ENCODE measurements at regions not wholly inside any gene's neighbourhood (a gene's known extent, or its start where the extent isn't known, plus 50 kb on each side); places are given as distances from the start of the nearest gene placed in this dataset.

- peaks cover 10% of the 10 kb centered on the region for H3K27me3 Mint-ChIP-seq (ENCODE audit: insufficient read depth)
- intact Hi-C loops (cut with micrococcal nuclease): no loop called here
- H3K36me3 Mint-ChIP-seq (ENCODE audit: low read depth): no peaks in the 10 kb centered on the region
- peaks cover 4% of the 10 kb centered on the region for H3K9me3 Mint-ChIP-seq
- no peak for DNase-seq (ENCODE audit: low spot score)
- no peak overlapping the region for H3K27ac Mint-ChIP-seq
- H3K4me3 Mint-ChIP-seq: no peak overlapping the region
- H3K4me1 Mint-ChIP-seq (ENCODE audit: low read depth): no peaks in the 10 kb centered on the region
These were observed 82.4 kb upstream of the SMLR1 start for GRCh38 chr6:130744576-130745366.

GRCh38 chr6:130748041-130748440 is 79.2 kb upstream of the SMLR1 start:
- H3K27ac Mint-ChIP-seq: no peak overlapping the region
- peaks cover 6% of the 10 kb centered on the region for H3K27me3 Mint-ChIP-seq (ENCODE audit: insufficient read depth)
- H3K36me3 Mint-ChIP-seq (ENCODE audit: low read depth): no peaks in the 10 kb centered on the region
- intact Hi-C loops (cut with micrococcal nuclease): no loop called here
- H3K9me3 Mint-ChIP-seq: peaks cover 8% of the 10 kb centered on the region
- no peak for DNase-seq (ENCODE audit: low spot score)
- H3K4me3 Mint-ChIP-seq: no peak overlapping the region
- no peaks in the 10 kb centered on the region for H3K4me1 Mint-ChIP-seq (ENCODE audit: low read depth)

GRCh38 chr6:130749402-130749801 is 77.8 kb upstream of the SMLR1 start:
- Mint-ChIP-seq H3K27me3 (ENCODE audit: insufficient read depth) (peaks cover 6% of the 10 kb centered on the region), H3K36me3 (ENCODE audit: low read depth) (no peaks in the 10 kb centered on the region), H3K4me1 (ENCODE audit: low read depth) (no peaks in the 10 kb centered on the region), H3K27ac (no peak overlapping the region), H3K9me3 (peaks cover 8% of the 10 kb centered on the region), H3K4me3 (no peak overlapping the region)
- no peak for DNase-seq (ENCODE audit: low spot score)
- intact Hi-C loops (cut with micrococcal nuclease): no loop called here

- Mint-ChIP-seq H3K4me3 (no peak overlapping the region), H3K9me3 (peaks cover 8% of the 10 kb centered on the region), H3K27me3 (ENCODE audit: insufficient read depth) (peaks cover 6% of the 10 kb centered on the region), H3K36me3 (ENCODE audit: low read depth) (no peaks in the 10 kb centered on the region), H3K27ac (no peak overlapping the region), H3K4me1 (ENCODE audit: low read depth) (no peaks in the 10 kb centered on the region)
- DNase-seq (ENCODE audit: low spot score): no peak
- intact Hi-C loops (cut with micrococcal nuclease): no loop called here
These were observed 74.9 kb upstream of the SMLR1 start for GRCh38 chr6:130752267-130752666.

GRCh38 chr6:130754786-130755367 is 72.3 kb upstream of the SMLR1 start:
- H3K9me3 Mint-ChIP-seq: peaks cover 4% of the 10 kb centered on the region
- no peaks in the 10 kb centered on the region for H3K36me3 Mint-ChIP-seq (ENCODE audit: low read depth)
- H3K27me3 Mint-ChIP-seq (ENCODE audit: insufficient read depth): peaks cover 8% of the 10 kb centered on the region
- peaks cover 6% of the 10 kb centered on the region for H3K4me1 Mint-ChIP-seq (ENCODE audit: low read depth)
- intact Hi-C loops (cut with micrococcal nuclease): no loop called here
- H3K27ac Mint-ChIP-seq: no peak overlapping the region
- DNase-seq (ENCODE audit: low spot score): no peak
- H3K4me3 Mint-ChIP-seq: no peak overlapping the region

- Mint-ChIP-seq H3K36me3 (ENCODE audit: low read depth) (no peaks in the 10 kb centered on the region), H3K27ac (no peak overlapping the region), H3K27me3 (ENCODE audit: insufficient read depth) (peaks cover 8% of the 10 kb centered on the region), H3K4me3 (no peak overlapping the region), H3K4me1 (ENCODE audit: low read depth) (peaks cover 6% of the 10 kb centered on the region), H3K9me3 (peaks cover 4% of the 10 kb centered on the region)
- DNase-seq (ENCODE audit: low spot score): no peak
- intact Hi-C loops (cut with micrococcal nuclease): no loop called here
These were observed 71.7 kb upstream of the SMLR1 start for GRCh38 chr6:130755368-130756034.

GRCh38 chr6:130756824-130757223 is 70.4 kb upstream of the SMLR1 start:
- Mint-ChIP-seq H3K27me3 (ENCODE audit: insufficient read depth) (peaks cover 13% of the 10 kb centered on the region), H3K4me3 (no peak overlapping the region), H3K36me3 (ENCODE audit: low read depth) (no peaks in the 10 kb centered on the region), H3K4me1 (ENCODE audit: low read depth) (peaks cover 6% of the 10 kb centered on the region), H3K27ac (no peak overlapping the region), H3K9me3 (no peaks in the 10 kb centered on the region)
- DNase-seq (ENCODE audit: low spot score): no peak
- intact Hi-C loops (cut with micrococcal nuclease): no loop called here

- H3K4me3 Mint-ChIP-seq: no peak overlapping the region
- H3K27me3 Mint-ChIP-seq (ENCODE audit: insufficient read depth): peaks cover 11% of the 10 kb centered on the region
- DNase-seq (ENCODE audit: low spot score): no peak
- no peaks in the 10 kb centered on the region for H3K36me3 Mint-ChIP-seq (ENCODE audit: low read depth)
- H3K27ac Mint-ChIP-seq: no peak overlapping the region
- H3K4me1 Mint-ChIP-seq (ENCODE audit: low read depth): peaks cover 6% of the 10 kb centered on the region
- H3K9me3 Mint-ChIP-seq: no peaks in the 10 kb centered on the region
- intact Hi-C loops (cut with micrococcal nuclease): no loop called here
These were observed 68.4 kb upstream of the SMLR1 start for GRCh38 chr6:130758813-130759212.

- intact Hi-C loops (cut with micrococcal nuclease): loop anchor here (1.0 kb wide), 2 partner anchors 438 to 467 kb away; no protein-coding TSS in a partner anchor
- Mint-ChIP-seq H3K27me3 (ENCODE audit: insufficient read depth) (peaks cover 15% of the 10 kb centered on the region), H3K27ac (no peak overlapping the region), H3K36me3 (ENCODE audit: low read depth) (no peaks in the 10 kb centered on the region), H3K4me3 (no peak overlapping the region), H3K4me1 (ENCODE audit: low read depth) (peaks cover 6% of the 10 kb centered on the region), H3K9me3 (no peaks in the 10 kb centered on the region)
- no peak for DNase-seq (ENCODE audit: low spot score)
These were observed 67.2 kb upstream of the SMLR1 start for GRCh38 chr6:130760006-130760405.

GRCh38 chr6:130761286-130761685 is 65.9 kb upstream of the SMLR1 start:
- Mint-ChIP-seq H3K9me3 (no peaks in the 10 kb centered on the region), H3K4me3 (no peak overlapping the region), H3K27me3 (ENCODE audit: insufficient read depth) (peaks cover 15% of the 10 kb centered on the region), H3K27ac (no peak overlapping the region), H3K4me1 (ENCODE audit: low read depth) (peaks cover 6% of the 10 kb centered on the region), H3K36me3 (ENCODE audit: low read depth) (no peaks in the 10 kb centered on the region)
- no peak for DNase-seq (ENCODE audit: low spot score)
- intact Hi-C loops (cut with micrococcal nuclease): no loop called here

GRCh38 chr6:130765181-130765727 is 62.0 kb upstream of the SMLR1 start:
- Mint-ChIP-seq H3K36me3 (ENCODE audit: low read depth) (no peaks in the 10 kb centered on the region), H3K4me1 (ENCODE audit: low read depth) (no peaks in the 10 kb centered on the region), H3K27ac (no peak overlapping the region), H3K4me3 (no peak overlapping the region), H3K27me3 (ENCODE audit: insufficient read depth) (peaks cover 13% of the 10 kb centered on the region), H3K9me3 (no peaks in the 10 kb centered on the region)
- intact Hi-C loops (cut with micrococcal nuclease): no loop called here
- DNase-seq (ENCODE audit: low spot score): no peak

GRCh38 chr6:130766239-130767144 is 60.7 kb upstream of the SMLR1 start:
- Mint-ChIP-seq H3K4me1 (ENCODE audit: low read depth) (no peaks in the 10 kb centered on the region), H3K9me3 (no peaks in the 10 kb centered on the region), H3K4me3 (no peak overlapping the region), H3K27ac (no peak overlapping the region), H3K36me3 (ENCODE audit: low read depth) (no peaks in the 10 kb centered on the region), H3K27me3 (ENCODE audit: insufficient read depth) (peaks cover 13% of the 10 kb centered on the region)
- intact Hi-C loops (cut with micrococcal nuclease): no loop called here
- DNase-seq (ENCODE audit: low spot score): no peak

Measured in activated T-helper 1 cell treated with anti-CD3 and anti-CD28 coated beads, Interleukin-12 subunit alpha, Interleukin-12 subunit beta, Interleukin-2, Interleukin-4 antibody, amounts not matched to agents 30 ng/mL and 10 ng/mL and 1 ng/mL, durations not matched to agents 14 hours and 24 hours and 36 hours (primary cell).